Lower leg skin (tissue), 4 donors: ENCODE measurements at regions not wholly inside any gene's neighbourhood (a gene's known extent, or its start where the extent isn't known, plus 50 kb on each side); places are given as distances from the start of the nearest gene placed in this dataset.

Experiments used
- DNase-seq, 2 donors: peaks; one replicate each; pipeline ENCODE4 v3.0.0-alpha.2; 2019; ENCODE audit warnings: low spot score in 2 of 2
- H3K4me3 ChIP-seq: fragments of 200-600 bp; sonication (generic); 2 replicates; pipeline ENCODE4 v1.5.1; 2017; ENCODE audit warnings: mild to moderate bottlenecking, low read depth; ENCODE audit not compliant: poor library complexity, severe bottlenecking
- POLR2A ChIP-seq, 2 donors: fragments of 450-650 bp; IDR thresholded peaks; one replicate each; pipeline ENCODE4 v1.6.1; 2016 to 2017; ENCODE audit warnings: antibody characterized with exemption in 2 of 2, mild to moderate bottlenecking in 1 of 2, moderate library complexity in 1 of 2
- WGBS, 2 donors: methylation state at CpG; one replicate each; pipeline ENCODE4 v1.1.5; 2018; 5-methylcytosine and 5-hydroxymethylcytosine counted together
- intact Hi-C: fragments of 100-400 bp; cut with DNase I; formaldehyde crosslinking; loops from one replicate; pipeline ENCODE4 v1.15.0; 2023; ENCODE audit warnings: low total_unique reads
- TF ChIP-seq, protein P1 (sequence below), 3 donors: fragments of 450-650 bp; IDR thresholded peaks; one replicate each; pipeline ENCODE4 v1.5.1; 2016; ENCODE audit warnings: antibody characterized with exemption in 3 of 3, mild to moderate bottlenecking in 3 of 3, moderate library complexity in 2 of 3

DNA sequence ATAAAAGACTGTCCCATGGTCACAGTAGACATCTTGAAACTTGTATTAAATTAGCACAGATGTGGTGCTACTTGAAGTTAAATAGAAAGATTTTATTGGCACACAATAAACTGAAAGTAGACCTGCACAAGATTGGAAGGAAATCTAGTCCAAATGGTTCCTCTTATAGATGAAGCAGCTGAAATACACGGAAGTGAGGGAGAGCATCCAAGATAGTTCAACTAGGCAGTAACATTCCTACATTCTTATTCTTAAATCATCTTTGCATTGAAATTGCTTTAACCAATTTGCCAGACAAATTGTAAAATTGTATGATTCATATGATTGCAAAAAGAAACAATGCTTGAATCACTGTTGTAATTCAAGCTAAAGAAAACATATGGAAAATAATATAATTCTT, 87.6 kb upstream of the VCX3B start:
- DNase-seq, result no peak
- intact Hi-C loops, result no loop called here
- WGBS, 2 donors, result 48 to 50% methylated on average over 1 of the region's 1 CpG
- no peak for TF ChIP-seq POLR2A (IDR thresholded peaks at IDR 0.05)
- TF ChIP-seq, protein P1, sequence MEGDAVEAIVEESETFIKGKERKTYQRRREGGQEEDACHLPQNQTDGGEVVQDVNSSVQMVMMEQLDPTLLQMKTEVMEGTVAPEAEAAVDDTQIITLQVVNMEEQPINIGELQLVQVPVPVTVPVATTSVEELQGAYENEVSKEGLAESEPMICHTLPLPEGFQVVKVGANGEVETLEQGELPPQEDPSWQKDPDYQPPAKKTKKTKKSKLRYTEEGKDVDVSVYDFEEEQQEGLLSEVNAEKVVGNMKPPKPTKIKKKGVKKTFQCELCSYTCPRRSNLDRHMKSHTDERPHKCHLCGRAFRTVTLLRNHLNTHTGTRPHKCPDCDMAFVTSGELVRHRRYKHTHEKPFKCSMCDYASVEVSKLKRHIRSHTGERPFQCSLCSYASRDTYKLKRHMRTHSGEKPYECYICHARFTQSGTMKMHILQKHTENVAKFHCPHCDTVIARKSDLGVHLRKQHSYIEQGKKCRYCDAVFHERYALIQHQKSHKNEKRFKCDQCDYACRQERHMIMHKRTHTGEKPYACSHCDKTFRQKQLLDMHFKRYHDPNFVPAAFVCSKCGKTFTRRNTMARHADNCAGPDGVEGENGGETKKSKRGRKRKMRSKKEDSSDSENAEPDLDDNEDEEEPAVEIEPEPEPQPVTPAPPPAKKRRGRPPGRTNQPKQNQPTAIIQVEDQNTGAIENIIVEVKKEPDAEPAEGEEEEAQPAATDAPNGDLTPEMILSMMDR (IDR thresholded peaks at IDR 0.05), result no peak
- H3K4me3 ChIP-seq, result no peak overlapping the region

- TF ChIP-seq, protein P1 (IDR thresholded peaks at IDR 0.05), result no peak
- TF ChIP-seq POLR2A (IDR thresholded peaks at IDR 0.05), result no peak
- intact Hi-C loops, result no loop called here
- H3K4me3 ChIP-seq, result no peak overlapping the region
- no peak for DNase-seq
- WGBS, 2 donors, result 61 to 79% methylated on average over 2 of the region's 2 CpGs
Observed at GRCh38 chrX:8390771-8391170, 73.9 kb upstream of the VCX3B start.

DNA sequence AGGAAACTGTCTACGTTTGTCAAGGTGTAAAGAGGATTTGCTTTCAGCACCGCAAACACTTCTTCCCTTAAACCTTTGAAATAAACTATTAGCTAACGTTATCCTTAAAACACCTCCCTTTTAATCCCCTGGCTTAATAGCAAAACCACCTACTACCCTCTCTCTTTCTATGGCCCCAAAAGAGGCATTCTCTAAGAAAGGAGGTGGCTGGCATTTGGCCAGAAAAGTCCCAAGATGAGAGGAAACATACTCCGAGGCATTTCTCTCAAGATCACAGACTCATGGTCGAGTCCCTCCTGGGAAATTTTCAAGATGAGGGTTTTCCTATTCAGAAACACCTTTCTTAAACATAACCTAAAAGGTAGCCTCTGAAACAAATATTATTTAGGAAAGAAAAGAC, 60.6 kb upstream of the VCX3B start:
- WGBS, 2 donors, result 39 to 50% methylated on average over 5 of the region's 5 CpGs
- TF ChIP-seq, protein P1 (IDR thresholded peaks at IDR 0.05), result no peak
- TF ChIP-seq POLR2A (IDR thresholded peaks at IDR 0.05), result no peak
- intact Hi-C loops, result loop anchor here (5.0 kb wide), 1 partner anchor 582 kb away; no protein-coding TSS in a partner anchor
- no peak overlapping the region for H3K4me3 ChIP-seq
- no peak for DNase-seq

- no peak for DNase-seq
- H3K4me3 ChIP-seq, result no peak overlapping the region
- 18 to 43% methylated on average over 6 of the region's 6 CpGs for WGBS, 2 donors
- intact Hi-C loops, result loop anchor here (5.0 kb wide), 1 partner anchor 582 kb away; no protein-coding TSS in a partner anchor
- no peak for TF ChIP-seq POLR2A (IDR thresholded peaks at IDR 0.05)
- TF ChIP-seq, protein P1 (IDR thresholded peaks at IDR 0.05), result no peak
Observed at GRCh38 chrX:8404471-8404870, 60.2 kb upstream of the VCX3B start.

DNA sequence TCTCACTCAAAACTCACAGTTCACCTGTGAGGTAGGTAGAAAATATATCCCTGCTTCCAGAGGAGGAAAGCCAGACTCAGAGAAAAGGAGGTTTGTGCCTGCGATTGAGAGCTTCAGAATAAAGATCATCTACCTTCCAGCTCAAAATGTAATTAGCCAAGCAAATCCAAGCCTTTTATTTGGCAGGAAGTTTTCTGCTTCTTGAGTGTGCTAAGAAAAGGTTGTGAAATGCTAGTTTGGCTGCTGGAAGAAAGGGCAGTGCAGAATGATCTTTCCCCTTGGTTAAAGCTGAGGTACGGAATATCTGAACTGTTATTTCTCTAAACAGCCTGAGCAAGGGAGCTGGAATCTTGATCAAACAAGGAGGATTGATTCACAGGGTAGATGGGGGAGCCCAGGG, 59.7 kb upstream of the VCX3B start:
- 23 to 27% methylated on average over 2 of the region's 2 CpGs for WGBS, 2 donors
- no peak for DNase-seq
- TF ChIP-seq, protein P1 (IDR thresholded peaks at IDR 0.05), result no peak
- no peak for TF ChIP-seq POLR2A (IDR thresholded peaks at IDR 0.05)
- intact Hi-C loops, result loop anchor here (5.0 kb wide), 1 partner anchor 583 kb away; no protein-coding TSS in a partner anchor
- H3K4me3 ChIP-seq, result no peak overlapping the region

GRCh38 chrX:8405631-8406030, 59.0 kb upstream of the VCX3B start:
- DNase-seq, result no peak
- intact Hi-C loops, result no loop called here
- 37 to 57% methylated on average over 7 of the region's 7 CpGs for WGBS, 2 donors
- TF ChIP-seq, protein P1 (IDR thresholded peaks at IDR 0.05), result no peak
- TF ChIP-seq POLR2A (IDR thresholded peaks at IDR 0.05), result no peak
- no peak overlapping the region for H3K4me3 ChIP-seq
